ENCODE measurements at regions not wholly inside any gene's neighbourhood (a gene's known extent, or its start where the extent isn't known, plus 50 kb on each side); places are given as distances from the start of the nearest gene placed in this dataset.

DNA sequence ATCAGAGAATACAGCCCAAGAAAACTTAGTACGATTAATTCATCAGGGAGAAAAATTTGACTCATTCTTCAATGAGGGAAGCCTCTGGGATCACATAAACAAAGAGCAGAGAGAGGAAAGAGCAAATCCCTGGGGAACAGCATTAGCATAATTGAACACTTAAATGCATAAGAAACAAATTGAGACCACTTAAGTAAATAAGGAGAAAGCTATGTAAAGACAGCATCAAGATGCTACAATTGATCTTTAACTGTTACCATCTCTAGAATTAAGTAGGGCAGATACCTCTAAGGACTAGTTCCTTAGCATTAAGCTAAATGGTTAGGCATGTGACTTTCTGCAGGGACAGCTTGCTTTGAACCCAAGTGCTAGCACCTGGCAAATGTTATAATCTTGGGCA is 265.1 kb upstream of the NEGR1 start:
- peak; percentile 75 for ATAC-seq
- no peak overlapping the region for H3K4me2 ChIP-seq
- no peaks in the 10 kb centered on the region; the same call in 1 of the 2 replicates for H4K20me1 ChIP-seq (replicated peaks; ENCODE audit: insufficient read depth)
- H3K4me1 ChIP-seq (ENCODE audit: insufficient read depth): peaks cover 14% of the 10 kb centered on the region
- no peaks in the 10 kb centered on the region for H3K9me2 ChIP-seq (ENCODE audit: insufficient read depth)
- no peak overlapping the region for H3K4me3 ChIP-seq
- Mint-ChIP-seq H3K9me3 (no peaks in the 10 kb centered on the region), H3K4me3 (no peak overlapping the region), H3K27ac (no peak overlapping the region), H3K27me3 (ENCODE audit: insufficient read depth, low read depth, poor library complexity) (no peaks in the 10 kb centered on the region), H3K36me3 (ENCODE audit: low read depth) (no peaks in the 10 kb centered on the region), H3K4me1 (peaks cover 16% of the 10 kb centered on the region)
- H3F3A ChIP-seq (replicated peaks; ENCODE audit: low read depth): no peaks in the 10 kb centered on the region
- H3K27ac ChIP-seq (ENCODE audit: low read depth): no peak overlapping the region
- no peaks in the 10 kb centered on the region for H3K27me3 ChIP-seq (ENCODE audit: insufficient read depth)
- peak; percentile 49 for DNase-seq (ENCODE audit: low spot score)
- TF ChIP-seq STAT1 (IDR thresholded peaks at IDR 0.05; ENCODE audit: unreplicated experiment) (no peak), NANOG (IDR thresholded peaks at IDR 0.05; ENCODE audit: borderline replicate concordance) (peak; percentile 67; the same call in 1 of the 2 replicates)
- TF ChIP-seq, protein P1, sequence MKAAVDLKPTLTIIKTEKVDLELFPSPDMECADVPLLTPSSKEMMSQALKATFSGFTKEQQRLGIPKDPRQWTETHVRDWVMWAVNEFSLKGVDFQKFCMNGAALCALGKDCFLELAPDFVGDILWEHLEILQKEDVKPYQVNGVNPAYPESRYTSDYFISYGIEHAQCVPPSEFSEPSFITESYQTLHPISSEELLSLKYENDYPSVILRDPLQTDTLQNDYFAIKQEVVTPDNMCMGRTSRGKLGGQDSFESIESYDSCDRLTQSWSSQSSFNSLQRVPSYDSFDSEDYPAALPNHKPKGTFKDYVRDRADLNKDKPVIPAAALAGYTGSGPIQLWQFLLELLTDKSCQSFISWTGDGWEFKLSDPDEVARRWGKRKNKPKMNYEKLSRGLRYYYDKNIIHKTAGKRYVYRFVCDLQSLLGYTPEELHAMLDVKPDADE (IDR thresholded peaks at IDR 0.05): no peak
- H3K79me2 ChIP-seq (replicated peaks; ENCODE audit: insufficient read depth): no peaks in the 10 kb centered on the region
- no peak overlapping the region for H2AFZ ChIP-seq
- no peaks in the 10 kb centered on the region for H3K36me3 ChIP-seq (ENCODE audit: insufficient read depth)

DNA sequence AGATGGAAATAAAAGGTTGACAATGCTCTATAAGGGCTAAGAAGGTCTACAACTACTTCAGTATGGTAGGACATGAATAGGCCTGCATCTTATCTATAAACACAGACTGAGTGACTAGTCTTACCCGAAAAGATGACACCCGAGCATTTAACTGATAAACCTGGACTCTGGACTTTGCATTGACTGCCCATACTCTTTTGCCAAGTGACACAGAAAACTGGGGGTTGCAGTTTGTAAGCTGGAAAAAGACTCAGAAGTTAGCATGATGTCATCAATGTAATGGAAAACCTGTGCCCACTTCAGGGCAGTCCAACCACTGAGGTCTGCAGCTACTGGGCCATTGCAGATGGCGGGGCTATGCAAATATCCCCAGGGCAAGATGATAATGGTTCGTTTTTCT is 258.3 kb upstream of the NEGR1 start:
- no peaks in the 10 kb centered on the region for H3K79me2 ChIP-seq (replicated peaks; ENCODE audit: insufficient read depth)
- H3K36me3 ChIP-seq (ENCODE audit: insufficient read depth): no peaks in the 10 kb centered on the region
- no peak overlapping the region for H3K27ac ChIP-seq (ENCODE audit: low read depth)
- no peak overlapping the region for H3K4me2 ChIP-seq
- Mint-ChIP-seq H3K4me1 (peaks cover 5% of the 10 kb centered on the region; the same call in 1 of the 3 replicates), H3K27ac (no peak overlapping the region), H3K36me3 (ENCODE audit: low read depth) (no peaks in the 10 kb centered on the region), H3K4me3 (no peak overlapping the region), H3K27me3 (ENCODE audit: insufficient read depth, low read depth, poor library complexity) (no peaks in the 10 kb centered on the region), H3K9me3 (no peaks in the 10 kb centered on the region)
- ATAC-seq (no peak), DNase-seq (ENCODE audit: low spot score) (no peak)
- 0 out of 2 replicates have a peak, but pooled peaks cover 18% of the 10 kb centered on the region for H3K9me2 ChIP-seq (ENCODE audit: insufficient read depth)
- H2AFZ ChIP-seq: no peak overlapping the region
- no peaks in the 10 kb centered on the region for H4K20me1 ChIP-seq (replicated peaks; ENCODE audit: insufficient read depth)
- no peaks in the 10 kb centered on the region for H3F3A ChIP-seq (replicated peaks; ENCODE audit: low read depth)
- no peak overlapping the region for H3K4me3 ChIP-seq
- no peaks in the 10 kb centered on the region for H3K27me3 ChIP-seq (ENCODE audit: insufficient read depth)
- H3K4me1 ChIP-seq (ENCODE audit: insufficient read depth): 0 out of 2 replicates have a peak, but pooled peaks cover 1% of the 10 kb centered on the region
- no peak for TF ChIP-seq JUNB (IDR thresholded peaks at IDR 0.05; ENCODE audit: unreplicated experiment)
- no peak for TF ChIP-seq ZNF331 (CRISPR knock-in tag; IDR thresholded peaks at IDR 0.05; ENCODE audit: low read depth)
- TF ChIP-seq EZH2phosphoT487 (IDR thresholded peaks at IDR 0.05; ENCODE audit: unreplicated experiment): no peak
- no peak for TF ChIP-seq POLR2AphosphoS5 (IDR thresholded peaks at IDR 0.05; ENCODE audit: low read depth)
- TF ChIP-seq, protein P2, sequence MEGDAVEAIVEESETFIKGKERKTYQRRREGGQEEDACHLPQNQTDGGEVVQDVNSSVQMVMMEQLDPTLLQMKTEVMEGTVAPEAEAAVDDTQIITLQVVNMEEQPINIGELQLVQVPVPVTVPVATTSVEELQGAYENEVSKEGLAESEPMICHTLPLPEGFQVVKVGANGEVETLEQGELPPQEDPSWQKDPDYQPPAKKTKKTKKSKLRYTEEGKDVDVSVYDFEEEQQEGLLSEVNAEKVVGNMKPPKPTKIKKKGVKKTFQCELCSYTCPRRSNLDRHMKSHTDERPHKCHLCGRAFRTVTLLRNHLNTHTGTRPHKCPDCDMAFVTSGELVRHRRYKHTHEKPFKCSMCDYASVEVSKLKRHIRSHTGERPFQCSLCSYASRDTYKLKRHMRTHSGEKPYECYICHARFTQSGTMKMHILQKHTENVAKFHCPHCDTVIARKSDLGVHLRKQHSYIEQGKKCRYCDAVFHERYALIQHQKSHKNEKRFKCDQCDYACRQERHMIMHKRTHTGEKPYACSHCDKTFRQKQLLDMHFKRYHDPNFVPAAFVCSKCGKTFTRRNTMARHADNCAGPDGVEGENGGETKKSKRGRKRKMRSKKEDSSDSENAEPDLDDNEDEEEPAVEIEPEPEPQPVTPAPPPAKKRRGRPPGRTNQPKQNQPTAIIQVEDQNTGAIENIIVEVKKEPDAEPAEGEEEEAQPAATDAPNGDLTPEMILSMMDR (conservative IDR thresholded peaks at IDR 0.05; ENCODE audit: low read depth in 2 of 2): no peak
- no peak for TF ChIP-seq EZH2 (IDR thresholded peaks at IDR 0.05; ENCODE audit: low read depth, unreplicated experiment)
- TF ChIP-seq REST (IDR thresholded peaks at IDR 0.05; ENCODE audit: unreplicated experiment): no peak
- TF ChIP-seq, protein P1 (IDR thresholded peaks at IDR 0.05): no peak
- TF ChIP-seq ZNF114 (CRISPR knock-in tag; IDR thresholded peaks at IDR 0.05): no peak
- no peak for TF ChIP-seq STAT1 (IDR thresholded peaks at IDR 0.05; ENCODE audit: unreplicated experiment)

Data from GM23338 (cell line).